NCI-H146 (cell line): ENCODE measurements at regions not wholly inside any gene's neighbourhood (a gene's known extent, or its start where the extent isn't known, plus 50 kb on each side); places are given as distances from the start of the nearest gene placed in this dataset.
"Not testable (repeated sequence)": the region's sequence is repeated elsewhere in the genome, so short reads cannot be mapped to it uniquely, and the experiment has no call there.

Experiments used
- DNase-seq: peaks from one replicate; lab custom pipeline; 2025; lab: John Stamatoyannopoulos, UW

- DNase-seq: no peak
Observed at GRCh38 chr13:108003626-108004025, 211.7 kb downstream of the LIG4 start.

DNA sequence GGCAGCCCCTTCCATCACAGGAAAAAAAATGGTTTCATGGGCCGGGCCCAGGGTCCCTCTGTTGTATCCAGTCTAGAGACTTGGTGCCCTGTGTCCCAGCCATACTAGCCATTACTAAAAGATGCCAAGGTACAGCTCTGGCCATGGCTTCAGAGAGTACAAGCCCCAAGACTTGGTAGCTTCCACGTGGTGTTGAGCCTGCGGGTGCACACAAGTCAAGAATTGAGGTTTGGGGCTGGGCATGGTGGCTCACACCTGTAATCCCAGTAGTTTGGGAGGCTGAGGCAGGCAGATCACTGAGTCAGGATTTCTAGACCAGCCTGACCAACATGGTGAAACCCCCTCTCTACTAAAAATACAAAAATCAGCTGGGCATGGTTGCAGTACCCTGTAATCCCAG lies 214.3 kb downstream of the LIG4 start:
- DNase-seq: no peak

GRCh38 chr13:107999751-108000150 lies 215.6 kb downstream of the LIG4 start:
- DNase-seq: no peak

DNA sequence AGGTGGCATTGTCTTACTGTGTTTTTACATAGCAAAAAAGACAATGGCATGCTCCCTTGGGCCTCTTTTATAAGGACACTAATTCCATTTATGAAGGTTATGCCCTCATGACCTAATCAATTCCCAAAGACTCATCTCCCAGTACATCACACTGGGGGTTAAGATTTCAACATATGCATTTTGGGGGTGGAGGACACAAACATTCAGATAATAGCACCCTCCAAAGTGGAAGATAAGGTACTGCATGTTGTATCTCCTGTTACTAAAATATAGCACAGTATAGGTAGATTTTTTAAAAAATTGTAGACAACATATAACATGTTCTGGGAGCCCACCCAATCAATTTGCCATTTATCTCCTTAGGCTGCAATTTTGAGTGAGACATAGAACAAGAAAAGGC lies 221.2 kb downstream of the LIG4 start:
- no peak for DNase-seq

- no peak for DNase-seq
Observed at GRCh38 chr13:107993239-107993949, 221.9 kb downstream of the LIG4 start.

DNA sequence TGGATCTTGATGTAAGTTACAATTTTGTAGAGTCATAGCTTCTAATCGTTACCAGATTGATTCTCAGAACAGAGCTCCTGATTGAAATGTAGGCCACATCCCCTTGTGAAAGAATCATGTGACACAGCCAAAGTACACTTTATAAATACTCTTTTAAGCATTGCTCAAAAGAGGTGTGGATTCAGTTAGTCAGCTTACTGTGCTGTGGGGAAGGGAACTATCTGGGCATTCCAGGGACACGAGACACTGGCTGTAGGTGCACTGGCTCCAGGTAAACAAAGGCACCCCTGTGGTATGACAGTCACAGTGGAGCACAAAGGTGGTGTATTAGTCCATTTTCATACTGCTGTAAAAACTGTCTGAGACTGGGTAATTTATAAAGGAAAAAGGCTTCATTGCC lies 222.8 kb downstream of the LIG4 start:
- no peak for DNase-seq

DNA sequence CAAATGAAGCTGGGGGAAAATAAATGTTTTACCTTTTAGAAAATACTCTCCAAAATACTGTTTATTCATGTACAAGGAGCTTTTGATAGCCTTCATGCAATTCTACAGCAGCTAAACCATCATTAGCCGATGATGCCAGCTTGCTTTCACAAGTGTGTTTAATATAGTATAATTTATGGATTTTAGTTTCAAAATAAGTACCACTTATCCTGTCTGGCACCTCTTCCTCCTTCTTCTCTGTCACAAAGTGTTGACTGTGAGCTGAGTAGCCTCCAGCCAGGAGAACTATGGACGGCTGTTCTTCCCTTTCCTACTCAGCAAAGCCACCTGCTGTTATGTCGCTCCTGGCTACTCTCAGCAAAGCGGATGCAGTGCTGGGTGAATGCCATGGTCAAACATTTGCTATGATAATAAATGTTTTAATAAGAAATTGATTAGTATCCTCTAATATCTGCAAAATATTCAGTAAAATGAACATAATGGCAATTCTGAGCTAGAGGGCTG lies 238.2 kb downstream of the LIG4 start:
- no peak for DNase-seq

- DNase-seq: no peak
Observed at GRCh38 chr13:107976628-107977027, 238.7 kb downstream of the LIG4 start.

GRCh38 chr13:107974409-107974808 lies 240.9 kb downstream of the LIG4 start:
- no peak for DNase-seq

GRCh38 chr13:107969546-107969945 lies 245.8 kb downstream of the LIG4 start:
- no peak for DNase-seq

DNA sequence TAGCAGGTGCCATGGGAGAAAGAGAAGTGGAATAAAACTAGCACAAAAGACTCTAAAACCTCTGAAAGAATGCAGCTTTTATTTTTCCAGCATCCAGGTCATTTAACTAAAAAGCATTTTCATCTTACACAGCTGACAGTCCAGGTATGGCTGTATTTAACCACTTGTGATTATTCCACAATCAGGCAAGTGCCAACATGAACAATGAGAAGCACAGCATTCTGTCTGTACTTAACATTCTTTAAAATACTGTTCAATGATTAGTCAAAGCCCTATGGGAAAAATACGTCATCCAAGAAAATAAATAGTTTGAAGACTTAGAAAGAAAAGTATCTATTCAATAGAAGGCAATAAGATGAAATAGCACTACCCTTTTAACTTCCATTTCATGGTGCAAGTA lies 246.9 kb downstream of the LIG4 start:
- DNase-seq: no peak

GRCh38 chr13:107964395-107964794 lies 250.9 kb downstream of the LIG4 start:
- no peak for DNase-seq

DNA sequence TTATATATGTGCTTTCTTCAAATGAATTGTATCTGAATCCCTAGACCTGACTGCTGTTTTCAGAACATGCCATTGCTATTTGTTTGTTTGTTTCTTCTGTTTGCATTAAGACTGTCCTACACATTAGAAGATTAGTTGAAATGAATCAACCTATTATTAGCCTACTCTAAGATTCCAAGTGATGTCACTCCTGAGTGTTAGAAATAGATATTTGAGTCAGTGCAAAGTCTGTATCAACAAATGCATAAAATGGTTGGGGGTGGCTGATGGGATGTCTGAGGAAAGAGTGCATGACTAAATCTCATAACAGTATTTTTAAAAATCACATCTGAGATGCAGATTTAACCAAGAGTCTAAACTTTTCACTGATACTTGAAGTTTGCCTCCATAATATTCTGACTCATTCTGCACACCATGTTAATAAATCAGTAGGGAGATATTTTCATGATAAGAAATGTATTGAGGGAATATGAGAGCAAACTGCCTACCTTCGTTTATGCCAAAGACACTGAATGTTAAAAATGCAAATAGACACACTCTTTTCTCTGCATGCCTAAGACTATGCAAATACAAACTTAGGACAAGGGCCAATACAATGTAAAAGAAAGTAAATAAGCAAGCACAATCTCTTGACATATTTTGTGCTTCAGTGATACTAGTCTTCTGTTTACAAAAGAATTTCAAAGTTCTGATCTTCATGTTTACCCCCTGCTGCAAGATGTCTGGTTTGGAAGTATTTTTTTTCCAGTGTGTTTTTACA lies 253.3 kb downstream of the LIG4 start:
- DNase-seq: no peak

GRCh38 chr13:107960301-107960700 lies 255.0 kb downstream of the LIG4 start:
- DNase-seq: no peak

GRCh38 chr13:107956889-107957288 lies 258.4 kb downstream of the LIG4 start:
- no peak for DNase-seq

DNA sequence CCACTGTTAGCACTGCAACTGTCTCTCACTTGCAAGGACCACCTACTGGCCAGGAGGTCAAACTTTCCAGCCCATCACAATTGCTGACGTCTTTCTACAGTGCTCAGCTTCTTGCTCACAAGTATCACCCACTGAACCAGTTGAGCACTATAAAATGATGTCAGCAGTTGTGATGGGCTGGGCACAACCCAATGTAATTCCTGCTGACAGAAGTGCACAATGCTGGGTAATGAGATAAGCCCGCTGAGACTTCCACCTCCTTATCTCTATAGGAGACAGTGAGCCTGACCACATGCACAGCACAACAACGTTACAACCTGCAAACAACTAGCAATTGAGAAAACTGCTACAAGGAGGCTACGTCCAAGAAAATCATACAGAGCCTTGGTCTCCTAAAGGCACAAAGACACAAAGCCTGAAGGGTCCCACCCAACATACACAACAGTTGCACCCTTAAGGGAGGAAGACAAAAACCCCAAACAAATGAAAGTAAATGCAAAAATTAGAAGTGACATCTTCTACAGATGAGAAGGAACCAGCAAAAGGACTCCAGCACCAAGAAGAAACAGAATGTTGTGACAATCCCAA lies 273.2 kb downstream of the LIG4 start:
- DNase-seq: no peak

- no peak for DNase-seq
Observed at GRCh38 chr13:107941345-107942029, 273.8 kb downstream of the LIG4 start.

- DNase-seq: no peak
Observed at GRCh38 chr13:107937848-107938247, 277.5 kb downstream of the LIG4 start.

GRCh38 chr13:107931056-107931455 lies 284.3 kb downstream of the LIG4 start:
- no peak for DNase-seq

DNA sequence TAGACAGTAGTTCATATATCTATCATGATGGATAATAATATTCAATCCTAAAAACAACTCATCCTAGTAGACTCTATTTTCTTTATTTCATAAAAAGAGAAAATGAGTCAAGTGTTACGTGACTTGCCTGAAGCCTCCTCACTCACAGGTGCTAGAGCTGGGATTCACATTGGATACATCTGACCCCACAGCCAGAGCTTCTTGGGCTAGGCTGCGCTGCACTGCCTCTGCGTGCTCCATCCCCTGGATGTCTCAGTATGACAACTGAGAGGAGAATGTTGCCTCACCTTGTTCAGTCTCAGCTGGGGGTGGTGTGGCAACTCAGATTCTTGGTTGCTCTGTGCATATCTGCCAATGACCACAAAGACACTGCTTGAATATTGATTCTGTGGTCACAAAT lies 286.6 kb downstream of the LIG4 start:
- DNase-seq: no peak

DNA sequence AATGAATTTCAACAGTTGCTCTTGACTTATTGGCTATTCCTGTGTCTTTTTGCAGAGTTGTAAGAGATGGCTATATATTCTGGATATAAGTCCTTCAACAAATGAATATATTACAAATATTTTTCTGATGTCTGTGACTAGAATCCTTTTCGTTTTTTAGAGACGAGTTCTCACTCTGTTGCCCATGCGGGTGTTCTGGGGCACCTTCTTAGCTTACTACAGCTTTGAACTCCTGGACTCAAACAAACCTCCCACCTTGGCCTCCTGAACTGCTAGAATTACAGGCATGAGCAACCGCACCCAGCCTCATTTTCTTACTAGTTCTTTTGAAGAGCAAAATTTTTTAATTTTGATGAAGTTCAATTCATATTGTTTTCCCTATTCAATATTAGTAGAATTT lies 287.8 kb downstream of the LIG4 start:
- DNase-seq: no peak

GRCh38 chr13:107926515-107926914 lies 288.8 kb downstream of the LIG4 start:
- not testable (repeated sequence) for DNase-seq
